Ishikawa (cell line): ENCODE measurements at regions not wholly inside any gene's neighbourhood (a gene's known extent, or its start where the extent isn't known, plus 50 kb on each side); places are given as distances from the start of the nearest gene placed in this dataset.

Source experiments
- CEBPB ChIP-seq: IDR thresholded peaks from 2 replicates; pipeline ENCODE4 v1.6.1; 2012
- CREB1 ChIP-seq: IDR thresholded peaks from 2 replicates; pipeline ENCODE4 v1.6.1; 2012; ENCODE audit warnings: low read depth
- EGR1 ChIP-seq: IDR thresholded peaks from 2 replicates; pipeline ENCODE4 v1.6.1; 2012
- EP300 ChIP-seq: IDR thresholded peaks from 2 replicates; pipeline ENCODE4 v1.6.1; 2012; ENCODE audit warnings: borderline replicate concordance
- FOXM1 ChIP-seq: IDR thresholded peaks from 2 replicates; pipeline ENCODE4 v1.6.1; 2012; ENCODE audit warnings: low read depth, borderline replicate concordance
- MAX ChIP-seq: IDR thresholded peaks from 2 replicates; pipeline ENCODE4 v1.6.1; 2012
- NFIC ChIP-seq: IDR thresholded peaks from 2 replicates; pipeline ENCODE4 v1.6.1; 2012
- RAD21 ChIP-seq: IDR thresholded peaks from 2 replicates; pipeline ENCODE4 v1.6.1; 2012; ENCODE audit warnings: low read depth
- REST ChIP-seq: IDR thresholded peaks from 2 replicates; pipeline ENCODE4 v1.6.1; 2012; ENCODE audit warnings: low read depth, mild to moderate bottlenecking
- TAF1 ChIP-seq: IDR thresholded peaks from 2 replicates; pipeline ENCODE4 v1.6.1; 2012; ENCODE audit warnings: low read depth, mild to moderate bottlenecking
- TCF12 ChIP-seq: IDR thresholded peaks from 2 replicates; pipeline ENCODE4 v1.6.1; 2012; ENCODE audit warnings: low read depth
- TEAD4 ChIP-seq: IDR thresholded peaks from 2 replicates; pipeline ENCODE4 v1.6.1; 2012
- USF1 ChIP-seq: IDR thresholded peaks from 2 replicates; pipeline ENCODE4 v1.6.1; 2012
- YY1 ChIP-seq: IDR thresholded peaks from 2 replicates; pipeline ENCODE4 v1.6.1; 2012; ENCODE audit warnings: low read depth
- ZBTB7A ChIP-seq: IDR thresholded peaks from 2 replicates; pipeline ENCODE4 v1.6.1; 2012; ENCODE audit warnings: low read depth

GRCh38 chr7:65304175-65304574 is 69.5 kb upstream of the ZNF92 start:
- TF ChIP-seq CREB1 (no peak), USF1 (no peak), TAF1 (no peak)

GRCh38 chr7:65302883-65303282 is 70.8 kb upstream of the ZNF92 start:
- TF ChIP-seq TCF12: no peak
- TF ChIP-seq TAF1: no peak
- TF ChIP-seq USF1: no peak
- TF ChIP-seq CEBPB: 0 out of 2 replicates have a peak, but pooled peaks have one; percentile 5
- TF ChIP-seq REST: no peak
- no peak for TF ChIP-seq NFIC

GRCh38 chr7:65301007-65301406 is 72.6 kb upstream of the ZNF92 start:
- TF ChIP-seq CREB1 (no peak), EGR1 (no peak), TAF1 (no peak), NFIC (no peak), EP300 (no peak), YY1 (no peak), FOXM1 (no peak), RAD21 (no peak), TCF12 (no peak), ZBTB7A (no peak), REST (no peak), TEAD4 (no peak)

- no peak for TF ChIP-seq NFIC
- TF ChIP-seq TCF12: no peak
- no peak for TF ChIP-seq YY1
- TF ChIP-seq FOXM1: no peak
- no peak for TF ChIP-seq ZBTB7A
- no peak for TF ChIP-seq RAD21
- TF ChIP-seq REST: no peak
- TF ChIP-seq TAF1: no peak
- no peak for TF ChIP-seq USF1
- TF ChIP-seq CEBPB: no peak
- no peak for TF ChIP-seq CREB1
- TF ChIP-seq EP300: no peak
- no peak for TF ChIP-seq MAX
- TF ChIP-seq EGR1: no peak
- no peak for TF ChIP-seq TEAD4
Measured at GRCh38 chr7:65295409-65295808, 78.2 kb upstream of the ZNF92 start.

GRCh38 chr7:65287023-65287422 is 86.6 kb upstream of the ZNF92 start:
- no peak for TF ChIP-seq CEBPB
- TF ChIP-seq USF1: no peak
- no peak for TF ChIP-seq CREB1
- no peak for TF ChIP-seq TAF1
